DND-41 (cell line): ENCODE measurements at regions not wholly inside any gene's neighbourhood (a gene's known extent, or its start where the extent isn't known, plus 50 kb on each side); places are given as distances from the start of the nearest gene placed in this dataset.

Source experiments
- ATAC-seq: fragments of 200-7000 bp; cut with Tn5 transposase; 3 replicates; pipeline ENCODE4 v1.9.1; 2021; ENCODE audit warnings: low read depth; ENCODE audit not compliant: insufficient read depth
- DNase-seq: peaks from one replicate; pipeline ENCODE4 v3.0.0-alpha.2; 2020
- H2AFZ ChIP-seq: 2 replicates; pipeline ENCODE4 v1.6.0; 2012; ENCODE audit warnings: low read depth, low read length
- H3K27ac ChIP-seq: 2 replicates; pipeline ENCODE4 v1.5.1; 2012; ENCODE audit warnings: low read length, inconsistent platforms
- H3K27me3 ChIP-seq: fragments of 200-600 bp; sonication (generic); 2 replicates; pipeline ENCODE4 v1.6.0; 2012; ENCODE audit warnings: low read length, mild to moderate bottlenecking, inconsistent platforms; ENCODE audit not compliant: insufficient read depth, poor library complexity
- H3K36me3 ChIP-seq: 2 replicates; pipeline ENCODE4 v1.5.1; 2012; ENCODE audit warnings: low read length, inconsistent platforms; ENCODE audit not compliant: insufficient read depth
- H3K4me1 ChIP-seq: 2 replicates; pipeline ENCODE4 v1.5.1; 2012; ENCODE audit warnings: mild to moderate bottlenecking, low read length; ENCODE audit not compliant: insufficient read depth
- H3K4me2 ChIP-seq: 2 replicates; pipeline ENCODE4 v1.6.0; 2012; ENCODE audit warnings: mild to moderate bottlenecking, moderate library complexity, low read length, inconsistent platforms; ENCODE audit not compliant: insufficient read depth
- H3K4me3 ChIP-seq, 2 experiments: fragments of 200-600 bp in 1 of 2; shearing (Covaris generic) in 1 of 2; 2 replicates each; pipeline ENCODE4 v1.5.1; 2012 to 2016; ENCODE audit warnings: inconsistent platforms in 2 of 2, low read length in 2 of 2, mild to moderate bottlenecking in 2 of 2, low read depth in 1 of 2, moderate library complexity in 1 of 2
- H3K79me2 ChIP-seq: 2 replicates; pipeline ENCODE4 v1.6.0; 2012; ENCODE audit warnings: low read length, inconsistent platforms; ENCODE audit not compliant: insufficient read depth
- H3K9ac ChIP-seq: 2 replicates; pipeline ENCODE4 v1.6.0; 2012; ENCODE audit warnings: low read depth, mild to moderate bottlenecking, inconsistent platforms, low read length, moderate library complexity
- H3K9me3 ChIP-seq: 2 replicates; pipeline ENCODE4 v1.5.1; 2012; ENCODE audit warnings: low read length, moderate library complexity, mild to moderate bottlenecking, inconsistent platforms; ENCODE audit not compliant: insufficient read depth, severe bottlenecking
- H4K20me1 ChIP-seq: 2 replicates; pipeline ENCODE4 v1.6.0; 2012; ENCODE audit warnings: low read length; ENCODE audit not compliant: insufficient read depth
- EZH2 ChIP-seq: IDR thresholded peaks from 3 replicates; pipeline ENCODE4 v1.6.1; 2012; ENCODE audit warnings: borderline replicate concordance, low read depth, mild to moderate bottlenecking, moderate library complexity, low read length, inconsistent platforms; ENCODE audit not compliant: severe bottlenecking
- TF ChIP-seq, protein P1 (sequence below): IDR thresholded peaks from 2 replicates; pipeline ENCODE4 v1.5.1; 2012; ENCODE audit warnings: borderline replicate concordance, low read length, moderate library complexity, mild to moderate bottlenecking; ENCODE audit not compliant: poor library complexity, severe bottlenecking; ENCODE audit errors: extremely low read depth

DNA sequence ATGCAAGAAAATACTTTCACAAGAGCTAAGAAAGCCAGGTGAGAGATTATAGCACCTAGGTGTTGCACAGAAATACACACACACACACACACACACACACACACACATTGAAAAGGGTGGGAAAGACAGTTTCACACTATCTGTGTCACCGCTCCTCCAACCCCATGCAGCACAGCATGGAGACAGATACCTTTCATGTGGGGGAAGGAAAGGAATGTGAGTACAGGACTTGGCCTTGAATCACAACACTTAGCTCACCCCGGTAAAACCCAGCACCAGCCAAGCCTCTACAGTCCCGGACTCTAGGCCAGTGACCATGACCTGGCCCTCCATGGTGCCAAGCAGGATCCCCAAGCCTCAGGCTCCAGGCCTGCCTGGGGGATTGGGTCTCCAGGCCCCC is 462.0 kb upstream of the SPRY2 start:
- TF ChIP-seq, protein P1, sequence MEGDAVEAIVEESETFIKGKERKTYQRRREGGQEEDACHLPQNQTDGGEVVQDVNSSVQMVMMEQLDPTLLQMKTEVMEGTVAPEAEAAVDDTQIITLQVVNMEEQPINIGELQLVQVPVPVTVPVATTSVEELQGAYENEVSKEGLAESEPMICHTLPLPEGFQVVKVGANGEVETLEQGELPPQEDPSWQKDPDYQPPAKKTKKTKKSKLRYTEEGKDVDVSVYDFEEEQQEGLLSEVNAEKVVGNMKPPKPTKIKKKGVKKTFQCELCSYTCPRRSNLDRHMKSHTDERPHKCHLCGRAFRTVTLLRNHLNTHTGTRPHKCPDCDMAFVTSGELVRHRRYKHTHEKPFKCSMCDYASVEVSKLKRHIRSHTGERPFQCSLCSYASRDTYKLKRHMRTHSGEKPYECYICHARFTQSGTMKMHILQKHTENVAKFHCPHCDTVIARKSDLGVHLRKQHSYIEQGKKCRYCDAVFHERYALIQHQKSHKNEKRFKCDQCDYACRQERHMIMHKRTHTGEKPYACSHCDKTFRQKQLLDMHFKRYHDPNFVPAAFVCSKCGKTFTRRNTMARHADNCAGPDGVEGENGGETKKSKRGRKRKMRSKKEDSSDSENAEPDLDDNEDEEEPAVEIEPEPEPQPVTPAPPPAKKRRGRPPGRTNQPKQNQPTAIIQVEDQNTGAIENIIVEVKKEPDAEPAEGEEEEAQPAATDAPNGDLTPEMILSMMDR, result no peak
- no peak for TF ChIP-seq EZH2
- DNase-seq, result no peak
- H3K4me3 ChIP-seq, result no peak overlapping the region

DNA sequence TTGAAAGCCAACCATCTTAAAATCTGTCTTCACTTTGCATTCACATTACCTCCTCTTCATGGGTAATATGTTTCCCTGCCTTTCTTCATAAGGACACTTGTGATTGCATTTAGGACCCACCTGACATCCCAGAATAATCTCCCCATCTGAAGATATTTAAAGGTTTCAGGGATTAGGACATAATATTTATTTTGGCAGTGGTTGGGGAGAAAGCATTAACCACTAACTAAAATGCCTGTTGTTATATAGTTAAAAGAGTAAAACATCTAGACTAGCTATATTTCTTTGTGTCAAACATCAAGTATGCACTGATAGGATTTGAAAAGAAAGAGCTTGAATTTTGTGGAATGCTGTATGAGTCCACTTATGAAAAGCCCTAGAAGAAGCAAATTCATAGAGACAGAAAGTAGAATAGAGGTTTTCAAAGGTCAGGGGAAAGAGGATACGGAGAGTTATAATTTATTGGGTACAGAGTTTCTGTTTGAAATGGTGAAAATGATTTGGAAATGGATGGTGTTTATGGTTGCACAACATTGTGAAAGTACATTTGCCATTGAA is 457.7 kb upstream of the SPRY2 start:
- no peak for TF ChIP-seq EZH2
- TF ChIP-seq, protein P1, result no peak

More for the DNA sequence above, 462.0 kb upstream of the SPRY2 start:
- ATAC-seq, result no peak
- Histone ChIP-seq H3K4me2 (no peak overlapping the region), H3K9me3 (no peaks in the 10 kb centered on the region), H3K27ac (no peak overlapping the region), H2AFZ (no peak overlapping the region), H3K9ac (no peak overlapping the region), H3K4me1 (no peaks in the 10 kb centered on the region), H3K27me3 (no peaks in the 10 kb centered on the region), H3K36me3 (no peaks in the 10 kb centered on the region), H3K79me2 (no peaks in the 10 kb centered on the region), H4K20me1 (no peaks in the 10 kb centered on the region)

DNA sequence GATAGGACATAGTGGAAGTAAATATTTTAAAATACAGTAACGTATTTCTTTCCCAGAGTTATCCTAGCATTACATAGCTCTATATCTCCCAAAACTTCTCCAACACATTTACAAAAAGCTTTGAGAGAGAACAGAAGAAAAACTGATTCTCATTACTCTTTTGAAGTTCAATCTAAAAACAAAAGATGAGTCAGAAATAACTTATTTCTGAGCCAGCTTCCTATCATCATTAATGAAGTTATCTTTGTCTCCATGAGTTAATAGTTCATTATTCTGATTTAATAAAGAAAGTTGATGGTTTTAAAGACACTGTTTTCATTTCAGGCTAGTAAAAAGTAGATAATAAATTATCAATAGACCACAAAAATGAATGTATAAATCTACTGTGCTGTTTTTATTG is 446.7 kb upstream of the SPRY2 start:
- H3K9me3 ChIP-seq, result no peaks in the 10 kb centered on the region

More for the DNA sequence above, 457.7 kb upstream of the SPRY2 start:
- no peaks in the 10 kb centered on the region for H3K36me3 ChIP-seq
- H3K9me3 ChIP-seq, result no peaks in the 10 kb centered on the region
- H3K4me3 ChIP-seq, result no peak overlapping the region
- DNase-seq, result no peak
- no peak overlapping the region for H3K9ac ChIP-seq
- no peak overlapping the region for H3K27ac ChIP-seq
- no peak overlapping the region for H2AFZ ChIP-seq
- H4K20me1 ChIP-seq, result no peaks in the 10 kb centered on the region
- H3K27me3 ChIP-seq, result no peaks in the 10 kb centered on the region
- H3K4me1 ChIP-seq, result no peaks in the 10 kb centered on the region
- no peak for ATAC-seq
- H3K4me2 ChIP-seq, result no peak overlapping the region
- no peaks in the 10 kb centered on the region for H3K79me2 ChIP-seq

More for the DNA sequence above, 446.7 kb upstream of the SPRY2 start:
- Histone ChIP-seq H3K9ac (no peak overlapping the region), H3K27me3 (no peaks in the 10 kb centered on the region), H2AFZ (no peak overlapping the region), H3K4me1 (no peaks in the 10 kb centered on the region), H3K79me2 (no peaks in the 10 kb centered on the region), H3K27ac (no peak overlapping the region), H3K36me3 (no peaks in the 10 kb centered on the region), H3K4me3 (no peak overlapping the region), H4K20me1 (no peaks in the 10 kb centered on the region), H3K4me2 (no peak overlapping the region)
- DNase-seq (no peak), ATAC-seq (no peak)
- TF ChIP-seq, protein P1, result no peak
- no peak for TF ChIP-seq EZH2
